ENCODE measurements at regions not wholly inside any gene's neighbourhood (a gene's known extent, or its start where the extent isn't known, plus 50 kb on each side); places are given as distances from the start of the nearest gene placed in this dataset.

GRCh38 chr2:8258406-8258805 lies 423.4 kb upstream of the ID2 start:
- H3K4me3 ChIP-seq, result no peak overlapping the region
- H3K27ac ChIP-seq, result no peak overlapping the region
- DNase-seq (no peak), ATAC-seq (no peak)
- intact Hi-C loops (cut with DNase I), result no loop called here
- WGBS, 4 donors, result 96 to 99% (median 97%) methylated on average over 4 of the region's 4 CpGs
- TF ChIP-seq POLR2A (IDR thresholded peaks at IDR 0.05) (no peak), CTCF (IDR thresholded peaks at IDR 0.05) (no peak)
- H3K27me3 ChIP-seq, result no peaks in the 10 kb centered on the region
- no peaks in the 10 kb centered on the region for H3K9me3 ChIP-seq
- H3K4me1 ChIP-seq, result peaks cover 0 to 6% (median 0%) of the 10 kb centered on the region in 12 donors
- H3K36me3 ChIP-seq, result no peaks in the 10 kb centered on the region

- H3K4me1 ChIP-seq, result peaks cover 0 to 6% (median 0%) of the 10 kb centered on the region in 12 donors
- H3K27ac ChIP-seq, result no peak overlapping the region
- TF ChIP-seq CTCF (IDR thresholded peaks at IDR 0.05) (no peak), POLR2A (IDR thresholded peaks at IDR 0.05) (no peak)
- no peaks in the 10 kb centered on the region for H3K9me3 ChIP-seq
- ATAC-seq, result no peak
- H3K4me3 ChIP-seq, result no peak overlapping the region
- H3K27me3 ChIP-seq, result no peaks in the 10 kb centered on the region
- 91 to 94% (median 93%) methylated on average over 4 of the region's 4 CpGs for WGBS, 4 donors
- H3K36me3 ChIP-seq, result no peaks in the 10 kb centered on the region
- DNase-seq, result no peak
- intact Hi-C loops (cut with DNase I), result no loop called here
Measured at GRCh38 chr2:8259106-8259840, 422.6 kb upstream of the ID2 start.

- TF ChIP-seq POLR2A (IDR thresholded peaks at IDR 0.05), result no peak
- no peak for TF ChIP-seq CTCF (IDR thresholded peaks at IDR 0.05)
- WGBS, 4 donors, result 87 to 95% (median 92%) methylated on average over 5 of the region's 5 CpGs
- no peaks in the 10 kb centered on the region for H3K36me3 ChIP-seq
- no peak for DNase-seq
- ATAC-seq, result no peak
- no peaks in the 10 kb centered on the region for H3K27me3 ChIP-seq
- H3K9me3 ChIP-seq, result no peaks in the 10 kb centered on the region
- H3K27ac ChIP-seq, result no peak overlapping the region
- peaks cover 0 to 6% (median 0%) of the 10 kb centered on the region in 12 donors for H3K4me1 ChIP-seq
- no peak overlapping the region for H3K4me3 ChIP-seq
- intact Hi-C loops (cut with DNase I), result no loop called here
Measured at GRCh38 chr2:8259841-8260178, 422.0 kb upstream of the ID2 start.

GRCh38 chr2:8260213-8260612 lies 421.6 kb upstream of the ID2 start:
- Histone ChIP-seq H3K4me1 (peaks cover 0 to 6% (median 0%) of the 10 kb centered on the region in 12 donors), H3K27me3 (no peaks in the 10 kb centered on the region), H3K4me3 (no peak overlapping the region), H3K27ac (no peak overlapping the region), H3K36me3 (no peaks in the 10 kb centered on the region), H3K9me3 (no peaks in the 10 kb centered on the region)
- no peak for DNase-seq
- intact Hi-C loops (cut with DNase I), result no loop called here
- no peak for TF ChIP-seq POLR2A (IDR thresholded peaks at IDR 0.05)
- TF ChIP-seq CTCF (IDR thresholded peaks at IDR 0.05), result no peak
- ATAC-seq, result no peak
- WGBS, 4 donors, result 79 to 83% (median 81%) methylated on average over 11 of the region's 11 CpGs

Measured in heart left ventricle (tissue), 16 donors.